DMS 273 (cell line): ENCODE measurements at regions not wholly inside any gene's neighbourhood (a gene's known extent, or its start where the extent isn't known, plus 50 kb on each side); places are given as distances from the start of the nearest gene placed in this dataset.
A peak's percentile ranks its signal among the peaks of the same experiment; 100 is the strongest.

ENCODE experiments used
- DNase-seq: peaks from one replicate; lab custom pipeline; 2025; ENCODE audit not compliant: unreplicated experiment; lab: John Stamatoyannopoulos, UW

GRCh38 chr6:82072751-82073150, 174.8 kb downstream of the IBTK start:
- peak; percentile 13 for DNase-seq

GRCh38 chr6:82072121-82072521, 175.4 kb downstream of the IBTK start:
- peak; percentile 79 for DNase-seq

- peak; percentile 97 for DNase-seq
These were observed 178.8 kb downstream of the IBTK start for GRCh38 chr6:82068721-82069120.

- no peak for DNase-seq
These were observed 180.5 kb downstream of the IBTK start for GRCh38 chr6:82066991-82067411.

- no peak for DNase-seq
These were observed 181.3 kb downstream of the IBTK start for GRCh38 chr6:82066196-82066595.

GRCh38 chr6:82063574-82063973, 184.0 kb downstream of the IBTK start:
- no peak for DNase-seq

- DNase-seq: no peak
These were observed 185.3 kb downstream of the IBTK start for GRCh38 chr6:82062219-82062618.

GRCh38 chr6:82057846-82058554, 189.5 kb downstream of the IBTK start:
- peak; percentile 96 for DNase-seq

- DNase-seq: no peak
These were observed 191.0 kb downstream of the IBTK start for GRCh38 chr6:82056567-82056966.

GRCh38 chr6:82045965-82046756, 201.4 kb downstream of the IBTK start:
- no peak for DNase-seq

GRCh38 chr6:82040405-82041221, 206.9 kb downstream of the IBTK start:
- peak; percentile 65 for DNase-seq

GRCh38 chr6:82038631-82039030, 208.9 kb downstream of the IBTK start:
- no peak for DNase-seq

- DNase-seq: no peak
These were observed 212.0 kb downstream of the IBTK start for GRCh38 chr6:82035526-82035925.

GRCh38 chr6:82033631-82034211, 213.8 kb downstream of the IBTK start:
- no peak for DNase-seq

GRCh38 chr6:82032444-82032843, 215.1 kb downstream of the IBTK start:
- no peak for DNase-seq

GRCh38 chr6:82030761-82031503, 216.6 kb downstream of the IBTK start:
- DNase-seq: peak; percentile 12

GRCh38 chr6:82030301-82030700, 217.2 kb downstream of the IBTK start:
- peak; percentile 37 for DNase-seq

- no peak for DNase-seq
These were observed 222.3 kb downstream of the IBTK start for GRCh38 chr6:82025271-82025670.

GRCh38 chr6:82022614-82023129, 224.9 kb downstream of the IBTK start:
- DNase-seq: no peak

GRCh38 chr6:82017773-82018172, 229.8 kb downstream of the IBTK start:
- DNase-seq: no peak
